CD14-positive monocyte (primary cell): ENCODE measurements at regions not wholly inside any gene's neighbourhood (a gene's known extent, or its start where the extent isn't known, plus 50 kb on each side); places are given as distances from the start of the nearest gene placed in this dataset.

Experiments used
- DNase-seq, 3 donors: peaks; one replicate each; pipeline ENCODE4 v3.0.0-alpha.2; 2011 to 2022
- H2AFZ ChIP-seq: 2 replicates; pipeline ENCODE4 v1.6.0; 2012; ENCODE audit warnings: mild to moderate bottlenecking, low read depth, low read length, inconsistent platforms; ENCODE audit not compliant: insufficient read depth, poor library complexity, severe bottlenecking
- H3K27ac ChIP-seq, 2 donors: 1 replicate in 1 of 2; 2 replicates in 1 of 2; pipeline ENCODE4 v1.5.1; 2012 to 2013; ENCODE audit warnings: low read length in 2 of 2, control low read depth in 1 of 2, inconsistent platforms in 1 of 2, low read depth in 1 of 2, mild to moderate bottlenecking in 1 of 2
- H3K27me3 ChIP-seq, 2 donors: one replicate each; pipeline versions ENCODE4 v1.6.0 to v1.6.1; 2011 to 2013; ENCODE audit warnings: low read length in 2 of 2; ENCODE audit not compliant: control insufficient read depth in 2 of 2, insufficient read depth in 2 of 2
- H3K36me3 ChIP-seq, 2 donors: replicated peaks in 1 of 2; 1 replicate in 1 of 2; 2 replicates in 1 of 2; pipeline versions ENCODE4 v1.5.1 to v1.6.1; 2012 to 2013; ENCODE audit warnings: low read length in 2 of 2, control low read depth in 1 of 2, inconsistent platforms in 1 of 2, mild to moderate bottlenecking in 1 of 2; ENCODE audit not compliant: insufficient read depth in 2 of 2, control insufficient read depth in 1 of 2
- H3K4me1 ChIP-seq, 2 donors: 1 replicate in 1 of 2; 2 replicates in 1 of 2; pipeline versions ENCODE4 v1.5.1 to v1.6.1; 2012 to 2013; ENCODE audit warnings: low read length in 2 of 2, control low read depth in 1 of 2, inconsistent platforms in 1 of 2, mild to moderate bottlenecking in 1 of 2, moderate library complexity in 1 of 2; ENCODE audit not compliant: insufficient read depth in 2 of 2, control insufficient read depth in 1 of 2
- H3K4me2 ChIP-seq: replicated peaks from 2 replicates; pipeline ENCODE3; 2012; ENCODE audit warnings: low read length, moderate library complexity, mild to moderate bottlenecking; ENCODE audit not compliant: poor library complexity, severe bottlenecking; ENCODE audit errors: extremely low read depth
- H3K4me3 ChIP-seq, 3 experiments: fragments of 200-600 bp in 1 of 3; sonication (generic) in 1 of 3; replicated peaks in 1 of 3; 1 replicate in 2 of 3; 2 replicates in 1 of 3; pipeline ENCODE4 v1.5.1; 2011 to 2013; ENCODE audit warnings: low read length in 3 of 3, mild to moderate bottlenecking in 3 of 3, control low read depth in 2 of 3, low read depth in 2 of 3, inconsistent platforms in 1 of 3, moderate library complexity in 1 of 3
- H3K79me2 ChIP-seq: 2 replicates; pipeline ENCODE4 v1.6.0; 2012; ENCODE audit warnings: mild to moderate bottlenecking, control low read depth, inconsistent platforms, low read length, moderate library complexity; ENCODE audit not compliant: insufficient read depth
- H3K9ac ChIP-seq: 2 replicates; pipeline ENCODE4 v1.6.0; 2017; ENCODE audit warnings: low read length, mild to moderate bottlenecking; ENCODE audit not compliant: insufficient read depth, poor library complexity, severe bottlenecking
- H3K9me3 ChIP-seq, 2 donors: replicated peaks in 1 of 2; 1 replicate in 1 of 2; 2 replicates in 1 of 2; pipeline versions ENCODE4 v1.5.1 to v1.6.1; 2012 to 2013; ENCODE audit warnings: low read length in 2 of 2, control low read depth in 1 of 2; ENCODE audit not compliant: control insufficient read depth in 1 of 2, insufficient read depth in 1 of 2
- H4K20me1 ChIP-seq: 2 replicates; pipeline ENCODE4 v1.6.0; 2012; ENCODE audit warnings: mild to moderate bottlenecking, low read length, control low read depth, moderate library complexity; ENCODE audit not compliant: insufficient read depth
- H3K27ac Mint-ChIP-seq, 7 donors: one replicate each; pipeline ENCODE4 v1.8.0; 2020; ENCODE audit warnings: mild to moderate bottlenecking in 7 of 7, mixed read lengths in 7 of 7, moderate library complexity in 6 of 7, inconsistent platforms in 2 of 7
- H3K27me3 Mint-ChIP-seq, 3 donors: one replicate each; pipeline ENCODE4 v1.8.0; 2021 to 2022; ENCODE audit warnings: low read depth in 3 of 3, mild to moderate bottlenecking in 3 of 3, mixed read lengths in 3 of 3, moderate library complexity in 3 of 3, inconsistent platforms in 1 of 3
- H3K36me3 Mint-ChIP-seq, 2 donors: one replicate each; pipeline ENCODE4 v1.8.0; 2020; ENCODE audit warnings: mixed read lengths in 2 of 2, inconsistent platforms in 1 of 2, mild to moderate bottlenecking in 1 of 2
- H3K4me1 Mint-ChIP-seq: one replicate; pipeline ENCODE4 v1.8.0; 2020; ENCODE audit warnings: mild to moderate bottlenecking, mixed read lengths
- H3K4me3 Mint-ChIP-seq, 2 donors: one replicate each; pipeline ENCODE4 v1.8.0; 2020; ENCODE audit warnings: mild to moderate bottlenecking in 2 of 2, mixed read lengths in 2 of 2, moderate library complexity in 1 of 2
- H3K9me3 Mint-ChIP-seq, 7 donors: one replicate each; pipeline ENCODE4 v1.8.0; 2020 to 2022; ENCODE audit warnings: mixed read lengths in 7 of 7, mild to moderate bottlenecking in 6 of 7, moderate library complexity in 6 of 7, inconsistent platforms in 2 of 7
- WGBS: methylation state at CpG from one replicate; pipeline ENCODE4 v1.1.5; 2013; ENCODE audit warnings: missing lambda C conversion rate; ENCODE audit not compliant: insufficient coverage; 5-methylcytosine and 5-hydroxymethylcytosine counted together
- intact Hi-C, 2 donors: fragments of 100-400 bp; cut with micrococcal nuclease; formaldehyde crosslinking; loops; one replicate each; pipeline versions ENCODE4 v1.15.0 to v1.15.1; 2023
- TF ChIP-seq, protein P1 (sequence below): fragments of 200-600 bp; IDR thresholded peaks from one replicate; pipeline ENCODE4 v1.8.0; 2022; ENCODE audit warnings: antibody characterized with exemption, mild to moderate bottlenecking

DNA sequence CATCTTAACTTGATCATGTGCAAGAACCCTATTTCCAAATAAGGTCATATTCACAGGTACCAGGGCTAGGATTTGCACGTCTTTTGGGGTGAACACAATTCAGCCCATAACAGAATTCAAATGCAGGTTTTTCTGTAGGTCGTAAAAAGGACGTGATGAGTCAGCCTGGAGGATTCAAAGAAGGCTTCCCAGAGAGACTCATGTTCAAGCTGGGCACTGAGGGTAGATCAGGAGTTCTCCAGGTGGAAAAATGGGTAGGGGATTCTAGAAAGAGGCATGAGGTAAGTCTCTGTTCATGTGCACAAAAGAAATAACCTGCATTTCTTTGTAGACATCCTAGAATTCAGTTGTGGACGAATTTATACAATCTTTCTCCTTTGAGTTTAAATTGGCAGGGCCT is 160.4 kb downstream of the RPS24 start:
- H3K27ac Mint-ChIP-seq = no peak overlapping the region
- Histone ChIP-seq H3K36me3 (no peaks in the 10 kb centered on the region), H3K9me3 (peaks cover 8 to 9% of the 10 kb centered on the region in 2 donors), H3K4me1 (no peaks in the 10 kb centered on the region), H2AFZ (no peak overlapping the region), H3K4me3 (no peak overlapping the region), H4K20me1 (no peaks in the 10 kb centered on the region), H3K79me2 (no peaks in the 10 kb centered on the region), H3K4me2 (no peak overlapping the region), H3K27me3 (no peaks in the 10 kb centered on the region), H3K9ac (no peak overlapping the region), H3K27ac (no peak overlapping the region)
- H3K27me3 Mint-ChIP-seq = peaks cover 0 to 2% (median 2%) of the 10 kb centered on the region in 3 donors
- peaks cover 3 to 13% (median 8%) of the 10 kb centered on the region in 7 donors for H3K9me3 Mint-ChIP-seq
- no peak for DNase-seq
- H3K36me3 Mint-ChIP-seq = no peaks in the 10 kb centered on the region
- TF ChIP-seq, protein P1, sequence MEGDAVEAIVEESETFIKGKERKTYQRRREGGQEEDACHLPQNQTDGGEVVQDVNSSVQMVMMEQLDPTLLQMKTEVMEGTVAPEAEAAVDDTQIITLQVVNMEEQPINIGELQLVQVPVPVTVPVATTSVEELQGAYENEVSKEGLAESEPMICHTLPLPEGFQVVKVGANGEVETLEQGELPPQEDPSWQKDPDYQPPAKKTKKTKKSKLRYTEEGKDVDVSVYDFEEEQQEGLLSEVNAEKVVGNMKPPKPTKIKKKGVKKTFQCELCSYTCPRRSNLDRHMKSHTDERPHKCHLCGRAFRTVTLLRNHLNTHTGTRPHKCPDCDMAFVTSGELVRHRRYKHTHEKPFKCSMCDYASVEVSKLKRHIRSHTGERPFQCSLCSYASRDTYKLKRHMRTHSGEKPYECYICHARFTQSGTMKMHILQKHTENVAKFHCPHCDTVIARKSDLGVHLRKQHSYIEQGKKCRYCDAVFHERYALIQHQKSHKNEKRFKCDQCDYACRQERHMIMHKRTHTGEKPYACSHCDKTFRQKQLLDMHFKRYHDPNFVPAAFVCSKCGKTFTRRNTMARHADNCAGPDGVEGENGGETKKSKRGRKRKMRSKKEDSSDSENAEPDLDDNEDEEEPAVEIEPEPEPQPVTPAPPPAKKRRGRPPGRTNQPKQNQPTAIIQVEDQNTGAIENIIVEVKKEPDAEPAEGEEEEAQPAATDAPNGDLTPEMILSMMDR = no peak
- peaks cover 2% of the 10 kb centered on the region for H3K4me1 Mint-ChIP-seq
- intact Hi-C loops = no loop called here
- WGBS = 91% methylated on average over 4 of the region's 4 CpGs
- no peak overlapping the region for H3K4me3 Mint-ChIP-seq

DNA sequence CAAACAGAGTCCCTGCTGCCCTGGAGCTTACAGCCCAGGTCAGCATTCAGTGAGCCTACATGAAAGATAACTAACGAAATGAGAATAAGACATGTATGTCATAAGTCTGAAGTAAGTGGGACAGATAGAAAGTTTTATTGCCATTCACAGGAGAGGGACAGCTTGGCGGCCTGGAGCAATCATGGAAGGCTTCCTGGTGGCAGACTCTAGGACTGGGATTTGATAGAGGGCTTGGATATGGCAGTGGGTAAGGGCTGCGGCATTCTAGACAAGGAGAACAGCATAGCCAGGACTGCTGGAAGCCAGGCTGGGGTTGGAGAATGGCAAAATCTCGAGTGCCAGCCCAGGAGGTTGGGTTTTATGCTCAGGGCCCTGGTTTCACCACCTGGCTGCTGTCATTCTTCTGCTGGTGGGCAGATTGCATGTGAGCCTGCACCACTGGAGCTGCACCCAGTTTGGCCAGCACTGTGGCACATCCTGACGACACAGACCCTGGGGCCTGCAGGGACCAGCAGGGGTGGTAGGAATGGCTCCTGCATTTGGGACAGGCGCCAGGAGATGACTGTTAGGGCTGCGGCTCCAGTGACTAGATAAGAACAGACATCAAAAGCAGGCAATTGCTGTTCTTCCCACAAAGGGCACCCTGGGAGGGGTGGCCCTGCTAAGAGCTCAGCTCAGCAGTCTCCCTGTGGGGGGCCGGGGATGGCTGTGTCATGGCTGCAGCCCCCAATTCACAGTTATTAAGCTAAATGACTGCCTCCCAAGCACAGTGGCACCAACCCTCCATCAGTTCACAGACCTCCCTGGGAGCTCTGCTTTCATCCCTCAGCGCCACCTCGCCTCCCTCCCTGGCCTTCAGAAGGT is 161.1 kb downstream of the RPS24 start:
- Histone ChIP-seq H3K27me3 (no peaks in the 10 kb centered on the region), H3K4me1 (no peaks in the 10 kb centered on the region), H3K27ac (no peak overlapping the region), H3K9ac (no peak overlapping the region), H3K79me2 (no peaks in the 10 kb centered on the region), H3K4me3 (no peak overlapping the region), H2AFZ (no peak overlapping the region), H3K36me3 (no peaks in the 10 kb centered on the region), H4K20me1 (no peaks in the 10 kb centered on the region), H3K4me2 (no peak overlapping the region), H3K9me3 (peaks cover 8 to 9% of the 10 kb centered on the region in 2 donors)
- Mint-ChIP-seq H3K27ac (no peak overlapping the region), H3K27me3 (peaks cover 0 to 1% (median 0%) of the 10 kb centered on the region in 3 donors), H3K4me3 (no peak overlapping the region), H3K36me3 (no peaks in the 10 kb centered on the region), H3K4me1 (peaks cover 2% of the 10 kb centered on the region), H3K9me3 (peaks cover 3 to 13% (median 8%) of the 10 kb centered on the region in 7 donors)
- TF ChIP-seq, protein P1 = no peak
- intact Hi-C loops = no loop called here
- 94% methylated on average over 7 of the region's 10 CpGs for WGBS
- DNase-seq = no peak
